OCI-LY1 (cell line): ENCODE measurements at regions not wholly inside any gene's neighbourhood (a gene's known extent, or its start where the extent isn't known, plus 50 kb on each side); places are given as distances from the start of the nearest gene placed in this dataset.

Experiments
- H2AFZ ChIP-seq: fragments of 200-600 bp; sonication (generic), shearing (Covaris generic); 2 replicates; pipeline ENCODE4 v1.6.0; 2014; ENCODE audit warnings: antibody characterized with exemption, mild to moderate bottlenecking, low read length
- H3F3A ChIP-seq: fragments of 200-600 bp; sonication (generic), shearing (Covaris generic); 2 replicates; pipeline ENCODE4 v1.6.0; 2014; ENCODE audit warnings: mild to moderate bottlenecking, antibody characterized with exemption, low read length, moderate library complexity; ENCODE audit not compliant: insufficient read depth
- H3K27ac ChIP-seq: fragments of 200-600 bp; sonication (generic); 2 replicates; pipeline ENCODE4 v1.5.1; 2014; ENCODE audit warnings: low read length, mixed run types, mild to moderate bottlenecking, low read depth; ENCODE audit not compliant: poor library complexity, severe bottlenecking
- H3K27me3 ChIP-seq: fragments of 200-600 bp; sonication (generic); 2 replicates; pipeline ENCODE4 v1.6.0; 2014; ENCODE audit warnings: antibody characterized with exemption, mild to moderate bottlenecking, low read length, moderate library complexity; ENCODE audit not compliant: insufficient read depth
- H3K36me3 ChIP-seq: fragments of 200-600 bp; sonication (generic); 2 replicates; pipeline ENCODE4 v1.6.1; 2014; ENCODE audit warnings: mild to moderate bottlenecking, antibody characterized with exemption, low read length, moderate library complexity, mixed read lengths; ENCODE audit not compliant: insufficient read depth
- H3K4me1 ChIP-seq: fragments of 200-600 bp; sonication (generic); 2 replicates; pipeline ENCODE4 v1.5.1; 2014; ENCODE audit warnings: mild to moderate bottlenecking, low read length, moderate library complexity; ENCODE audit not compliant: insufficient read depth, severe bottlenecking
- H3K4me2 ChIP-seq: fragments of 200-600 bp; sonication (generic), shearing (Covaris generic); 2 replicates; pipeline ENCODE4 v1.6.1; 2014; ENCODE audit warnings: low read length
- H3K4me3 ChIP-seq: fragments of 200-600 bp; sonication (generic); 2 replicates; pipeline ENCODE4 v1.5.1; 2014; ENCODE audit warnings: low read length, low read depth, mild to moderate bottlenecking, mixed read lengths; ENCODE audit not compliant: poor library complexity, severe bottlenecking
- H3K79me2 ChIP-seq: fragments of 200-600 bp; shearing (Covaris generic); 2 replicates; pipeline ENCODE4 v1.6.1; 2016; ENCODE audit warnings: mixed run types, low read length, mixed read lengths; ENCODE audit not compliant: insufficient read depth
- H3K9ac ChIP-seq: fragments of 200-600 bp; sonication (generic), shearing (Covaris generic); 2 replicates; pipeline ENCODE4 v1.6.1; 2014; ENCODE audit warnings: mild to moderate bottlenecking, low read length, mixed read lengths
- H3K9me2 ChIP-seq: fragments of 200-600 bp; sonication (generic), shearing (Covaris generic); 2 replicates; pipeline ENCODE4 v1.6.1; 2014; ENCODE audit warnings: low read depth, mild to moderate bottlenecking, low read length, mixed read lengths
- H3K9me3 ChIP-seq: fragments of 200-600 bp; shearing (Covaris generic); 2 replicates; pipeline ENCODE4 v1.6.1; 2014; ENCODE audit warnings: low read length, mixed read lengths
- H4K20me1 ChIP-seq: fragments of 200-600 bp; sonication (generic), shearing (Covaris generic); 2 replicates; pipeline ENCODE4 v1.6.0; 2016; ENCODE audit warnings: mild to moderate bottlenecking, low read length; ENCODE audit not compliant: insufficient read depth
- EZH2 ChIP-seq: fragments of 200-600 bp; sonication (generic), shearing (Covaris generic); IDR thresholded peaks from 2 replicates; pipeline ENCODE4 v1.8.0; 2017; ENCODE audit warnings: borderline replicate concordance, mixed run types, mild to moderate bottlenecking, antibody characterized with exemption, low read length, moderate library complexity, mixed read lengths
- TF ChIP-seq, protein P1 (sequence below): fragments of 200-600 bp; sonication (generic), shearing (Covaris generic); IDR thresholded peaks from 2 replicates; pipeline ENCODE4 v1.5.1; 2017; ENCODE audit warnings: mild to moderate bottlenecking, antibody characterized with exemption, low read length, moderate library complexity, mixed read lengths

DNA sequence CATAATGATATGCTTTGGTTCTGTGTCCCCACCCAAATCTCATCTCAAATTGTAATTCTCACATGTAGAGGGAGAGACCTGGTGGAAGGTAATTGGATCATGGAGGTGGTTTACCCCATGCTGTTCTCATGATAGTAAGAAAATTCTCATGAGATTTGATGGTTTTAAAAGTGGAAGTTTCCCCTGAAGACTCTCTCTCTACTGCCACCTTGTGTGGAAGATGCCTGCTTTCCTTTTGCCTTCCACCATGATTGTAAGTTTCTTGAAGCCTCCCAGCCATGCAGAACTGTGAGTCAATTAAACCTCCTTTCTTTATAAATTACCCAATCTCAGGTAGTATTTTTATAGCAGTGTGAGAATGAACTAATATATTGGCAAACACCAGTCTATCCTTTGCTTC is 260.4 kb upstream of the PPFIA2 start:
- no peak for TF ChIP-seq EZH2
- TF ChIP-seq, protein P1, sequence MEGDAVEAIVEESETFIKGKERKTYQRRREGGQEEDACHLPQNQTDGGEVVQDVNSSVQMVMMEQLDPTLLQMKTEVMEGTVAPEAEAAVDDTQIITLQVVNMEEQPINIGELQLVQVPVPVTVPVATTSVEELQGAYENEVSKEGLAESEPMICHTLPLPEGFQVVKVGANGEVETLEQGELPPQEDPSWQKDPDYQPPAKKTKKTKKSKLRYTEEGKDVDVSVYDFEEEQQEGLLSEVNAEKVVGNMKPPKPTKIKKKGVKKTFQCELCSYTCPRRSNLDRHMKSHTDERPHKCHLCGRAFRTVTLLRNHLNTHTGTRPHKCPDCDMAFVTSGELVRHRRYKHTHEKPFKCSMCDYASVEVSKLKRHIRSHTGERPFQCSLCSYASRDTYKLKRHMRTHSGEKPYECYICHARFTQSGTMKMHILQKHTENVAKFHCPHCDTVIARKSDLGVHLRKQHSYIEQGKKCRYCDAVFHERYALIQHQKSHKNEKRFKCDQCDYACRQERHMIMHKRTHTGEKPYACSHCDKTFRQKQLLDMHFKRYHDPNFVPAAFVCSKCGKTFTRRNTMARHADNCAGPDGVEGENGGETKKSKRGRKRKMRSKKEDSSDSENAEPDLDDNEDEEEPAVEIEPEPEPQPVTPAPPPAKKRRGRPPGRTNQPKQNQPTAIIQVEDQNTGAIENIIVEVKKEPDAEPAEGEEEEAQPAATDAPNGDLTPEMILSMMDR = peak; percentile 16; the same call in 1 of the 2 replicates

DNA sequence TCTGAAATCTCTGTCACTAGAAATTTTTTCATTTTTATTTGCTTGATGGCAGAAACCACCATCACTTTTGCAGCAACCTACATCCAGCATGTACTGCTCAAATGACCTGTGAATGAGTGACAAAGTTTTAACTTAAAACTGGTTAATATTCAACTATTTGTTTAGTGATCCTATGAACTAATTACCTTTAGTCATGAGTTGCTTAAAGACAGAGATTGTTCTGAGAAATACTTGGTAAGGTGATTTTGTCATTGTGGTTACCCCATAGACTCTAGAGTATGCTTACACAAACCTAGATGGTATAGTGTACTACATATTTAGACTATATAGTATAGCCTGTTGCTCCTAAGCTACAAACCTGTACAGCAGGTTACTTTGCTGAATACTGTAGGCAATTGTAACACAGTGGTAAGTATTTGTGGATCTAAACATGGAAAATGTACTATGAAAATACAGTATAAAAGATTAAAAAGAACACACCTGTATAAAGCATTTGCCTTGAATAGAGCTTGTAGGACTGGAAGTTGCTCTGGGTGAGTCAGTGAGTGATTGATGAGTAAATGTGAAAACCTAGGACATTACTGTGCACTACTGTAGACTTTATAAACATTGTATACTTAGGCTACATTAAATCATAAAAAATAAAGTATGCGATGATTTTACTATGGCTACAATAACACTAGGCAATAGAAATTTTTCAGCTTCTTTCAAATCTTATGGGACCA is 256.6 kb upstream of the PPFIA2 start:
- H3K9me3 ChIP-seq = no peaks in the 10 kb centered on the region
- no peaks in the 10 kb centered on the region for H3F3A ChIP-seq

More for the DNA sequence above, 260.4 kb upstream of the PPFIA2 start:
- Histone ChIP-seq H3K9me2 (no peaks in the 10 kb centered on the region), H3K27ac (no peak overlapping the region), H3K9me3 (no peaks in the 10 kb centered on the region), H3K4me1 (no peaks in the 10 kb centered on the region), H4K20me1 (no peaks in the 10 kb centered on the region), H3K4me3 (no peak overlapping the region), H3K27me3 (no peaks in the 10 kb centered on the region), H3K79me2 (no peaks in the 10 kb centered on the region), H3F3A (no peaks in the 10 kb centered on the region), H3K9ac (no peak overlapping the region), H2AFZ (no peak overlapping the region), H3K4me2 (no peak overlapping the region), H3K36me3 (no peaks in the 10 kb centered on the region)

DNA sequence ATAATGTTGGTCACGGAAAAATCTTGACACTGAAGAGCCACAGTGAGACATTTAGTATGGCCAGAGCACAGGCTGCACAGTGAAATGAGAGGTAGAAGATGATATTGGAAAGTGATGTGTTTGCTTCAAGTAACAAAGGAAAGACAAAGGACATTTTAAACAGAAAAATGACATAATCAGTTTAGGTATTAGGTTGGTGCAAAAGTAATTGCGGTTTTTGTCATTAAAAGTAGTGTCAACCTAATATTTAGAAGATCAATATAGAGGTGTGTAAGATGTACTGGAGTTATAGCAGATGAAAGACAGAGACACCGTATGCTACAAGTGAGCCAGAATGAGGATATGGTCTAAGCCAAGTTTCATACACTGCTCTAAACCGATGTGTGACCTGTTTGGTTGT is 253.0 kb upstream of the PPFIA2 start:
- H3K36me3 ChIP-seq = no peaks in the 10 kb centered on the region
- TF ChIP-seq EZH2 = no peak
- no peaks in the 10 kb centered on the region for H3K4me1 ChIP-seq
- no peak overlapping the region for H3K4me3 ChIP-seq
- no peaks in the 10 kb centered on the region for H3K27me3 ChIP-seq
- no peak overlapping the region for H3K4me2 ChIP-seq
- no peaks in the 10 kb centered on the region for H3K9me2 ChIP-seq
- H2AFZ ChIP-seq = no peak overlapping the region
- no peaks in the 10 kb centered on the region for H3K79me2 ChIP-seq
- no peaks in the 10 kb centered on the region for H3K9me3 ChIP-seq
- H3F3A ChIP-seq = no peaks in the 10 kb centered on the region
- no peak overlapping the region for H3K9ac ChIP-seq
- no peak overlapping the region for H3K27ac ChIP-seq
- no peaks in the 10 kb centered on the region for H4K20me1 ChIP-seq

More for the DNA sequence above, 256.6 kb upstream of the PPFIA2 start:
- Histone ChIP-seq H3K27ac (no peak overlapping the region), H3K79me2 (no peaks in the 10 kb centered on the region), H3K36me3 (no peaks in the 10 kb centered on the region), H4K20me1 (no peaks in the 10 kb centered on the region), H3K9me2 (no peaks in the 10 kb centered on the region), H2AFZ (no peak overlapping the region), H3K4me1 (no peaks in the 10 kb centered on the region), H3K4me2 (no peak overlapping the region), H3K27me3 (no peaks in the 10 kb centered on the region), H3K4me3 (no peak overlapping the region), H3K9ac (no peak overlapping the region)
- TF ChIP-seq, protein P1 = no peak
- TF ChIP-seq EZH2 = no peak

DNA sequence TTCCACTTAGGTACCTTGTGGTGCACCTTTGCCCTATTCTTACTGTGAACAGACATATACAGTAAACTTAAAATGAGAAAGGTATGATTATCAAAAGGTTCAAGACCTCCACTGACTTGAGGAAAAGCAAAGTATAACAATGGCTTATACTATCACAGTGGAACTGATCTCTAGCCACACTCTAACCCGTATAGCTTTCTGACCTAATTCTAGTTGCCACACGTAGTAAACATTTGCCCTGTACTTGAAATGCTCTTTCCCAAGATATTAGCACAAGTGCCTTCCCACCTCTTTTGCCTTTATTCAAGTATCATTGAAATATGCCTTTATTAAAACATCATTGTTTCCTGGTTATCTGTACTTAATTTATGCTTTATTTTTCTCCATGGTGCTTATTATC is 250.4 kb upstream of the PPFIA2 start:
- no peaks in the 10 kb centered on the region for H3K9me3 ChIP-seq
- no peaks in the 10 kb centered on the region for H3F3A ChIP-seq
- no peaks in the 10 kb centered on the region for H3K27me3 ChIP-seq
- no peak overlapping the region for H3K4me3 ChIP-seq
- TF ChIP-seq, protein P1 = no peak
- no peak for TF ChIP-seq EZH2
- no peak overlapping the region for H3K9ac ChIP-seq
- no peak overlapping the region for H3K4me2 ChIP-seq
- no peaks in the 10 kb centered on the region for H3K4me1 ChIP-seq
- H4K20me1 ChIP-seq = no peaks in the 10 kb centered on the region
- no peaks in the 10 kb centered on the region for H3K79me2 ChIP-seq
- no peak overlapping the region for H2AFZ ChIP-seq
- no peak overlapping the region for H3K27ac ChIP-seq
- no peaks in the 10 kb centered on the region for H3K9me2 ChIP-seq
- no peaks in the 10 kb centered on the region for H3K36me3 ChIP-seq
